ENCODE measurements at regions not wholly inside any gene's neighbourhood (a gene's known extent, or its start where the extent isn't known, plus 50 kb on each side); places are given as distances from the start of the nearest gene placed in this dataset.

DNA sequence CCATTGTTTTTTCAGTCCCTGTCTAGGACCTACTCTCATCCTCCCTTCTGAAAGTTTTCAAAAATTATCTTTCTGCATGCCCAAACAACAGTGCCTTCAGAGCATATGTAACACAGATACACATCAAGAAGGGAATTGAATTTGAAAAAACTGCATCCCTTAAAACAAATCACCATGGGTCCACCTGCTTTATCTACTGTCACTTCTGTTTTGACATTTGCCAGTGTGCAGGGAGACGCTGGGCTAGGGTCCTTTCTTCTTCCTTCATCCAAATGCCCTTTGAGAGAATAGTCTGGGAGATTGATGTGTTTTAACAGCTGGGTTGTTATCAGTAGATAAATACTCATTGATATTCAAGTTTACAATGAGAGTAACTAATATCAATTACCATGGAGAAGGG is 1630.1 kb downstream of the MAT2B start:
- no peak overlapping the region for H3K4me2 ChIP-seq (replicated peaks; ENCODE audit: extremely low read depth, low read length, poor library complexity, severe bottlenecking)
- no peak for DNase-seq
- TF ChIP-seq, protein P1, sequence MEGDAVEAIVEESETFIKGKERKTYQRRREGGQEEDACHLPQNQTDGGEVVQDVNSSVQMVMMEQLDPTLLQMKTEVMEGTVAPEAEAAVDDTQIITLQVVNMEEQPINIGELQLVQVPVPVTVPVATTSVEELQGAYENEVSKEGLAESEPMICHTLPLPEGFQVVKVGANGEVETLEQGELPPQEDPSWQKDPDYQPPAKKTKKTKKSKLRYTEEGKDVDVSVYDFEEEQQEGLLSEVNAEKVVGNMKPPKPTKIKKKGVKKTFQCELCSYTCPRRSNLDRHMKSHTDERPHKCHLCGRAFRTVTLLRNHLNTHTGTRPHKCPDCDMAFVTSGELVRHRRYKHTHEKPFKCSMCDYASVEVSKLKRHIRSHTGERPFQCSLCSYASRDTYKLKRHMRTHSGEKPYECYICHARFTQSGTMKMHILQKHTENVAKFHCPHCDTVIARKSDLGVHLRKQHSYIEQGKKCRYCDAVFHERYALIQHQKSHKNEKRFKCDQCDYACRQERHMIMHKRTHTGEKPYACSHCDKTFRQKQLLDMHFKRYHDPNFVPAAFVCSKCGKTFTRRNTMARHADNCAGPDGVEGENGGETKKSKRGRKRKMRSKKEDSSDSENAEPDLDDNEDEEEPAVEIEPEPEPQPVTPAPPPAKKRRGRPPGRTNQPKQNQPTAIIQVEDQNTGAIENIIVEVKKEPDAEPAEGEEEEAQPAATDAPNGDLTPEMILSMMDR (IDR thresholded peaks at IDR 0.05): no peak
- no peaks in the 10 kb centered on the region for H3K79me2 ChIP-seq (ENCODE audit: insufficient read depth, low read length)
- no peaks in the 10 kb centered on the region for H3K9me3 ChIP-seq (replicated peaks in 1 of 2; ENCODE audit: control insufficient read depth in 1 of 2, insufficient read depth in 1 of 2, low read length in 2 of 2)
- no peak overlapping the region for H2AFZ ChIP-seq (ENCODE audit: insufficient read depth, low read depth, low read length, poor library complexity, severe bottlenecking)
- H4K20me1 ChIP-seq (ENCODE audit: insufficient read depth, low read length): no peaks in the 10 kb centered on the region
- H3K4me3 Mint-ChIP-seq: no peak overlapping the region
- peaks cover 2 to 18% of the 10 kb centered on the region in 2 donors for H3K36me3 Mint-ChIP-seq
- no peaks in the 10 kb centered on the region for H3K27me3 ChIP-seq (ENCODE audit: control insufficient read depth in 2 of 2, insufficient read depth in 2 of 2, low read length in 2 of 2)
- H3K36me3 ChIP-seq (replicated peaks in 1 of 2; ENCODE audit: control insufficient read depth in 1 of 2, insufficient read depth in 2 of 2, low read length in 2 of 2): no peaks in the 10 kb centered on the region
- H3K9ac ChIP-seq (ENCODE audit: insufficient read depth, low read length, poor library complexity, severe bottlenecking): no peak overlapping the region
- no peak overlapping the region for H3K27ac ChIP-seq (ENCODE audit: low read depth in 1 of 2, low read length in 2 of 2)
- peaks cover 8 to 18% of the 10 kb centered on the region in 2 donors for H3K4me1 ChIP-seq (ENCODE audit: control insufficient read depth in 1 of 2, insufficient read depth in 2 of 2, low read length in 2 of 2)
- peaks cover 4 to 16% (median 11%) of the 10 kb centered on the region in 7 donors for H3K9me3 Mint-ChIP-seq
- H3K4me1 Mint-ChIP-seq: peaks cover 10% of the 10 kb centered on the region
- intact Hi-C loops (cut with micrococcal nuclease): loop anchor here in 1 of 2 donors (10.0 kb wide), 1 partner anchor 49 kb away; no protein-coding TSS in a partner anchor
- no CpG with 5 or more reads among the region's 1 CpG for WGBS (ENCODE audit: insufficient coverage)
- no peak overlapping the region for H3K27ac Mint-ChIP-seq
- H3K27me3 Mint-ChIP-seq (ENCODE audit: low read depth in 3 of 3): no peaks in the 10 kb centered on the region
- H3K4me3 ChIP-seq (replicated peaks in 1 of 3; ENCODE audit: low read depth in 2 of 3, low read length in 3 of 3): no peak overlapping the region

DNA sequence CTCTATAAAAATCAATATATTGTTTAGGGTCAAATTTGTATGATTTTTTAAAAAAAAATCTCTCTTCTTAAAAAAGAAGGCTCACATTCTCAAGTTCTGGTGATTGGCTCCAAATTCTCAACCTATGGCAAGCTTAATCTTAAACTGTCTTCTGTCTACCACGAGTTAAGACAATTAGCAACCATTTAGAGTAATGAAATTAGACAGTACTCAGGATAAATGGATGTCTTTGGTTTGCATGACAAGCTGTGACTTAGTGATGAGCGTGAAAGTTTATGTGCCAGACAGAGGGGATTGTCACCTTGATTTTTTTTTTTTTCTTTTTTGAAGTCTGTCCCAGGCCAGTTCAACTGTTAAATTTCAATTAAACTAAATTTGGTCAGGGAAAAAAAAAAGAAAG is 1632.3 kb downstream of the MAT2B start:
- Histone ChIP-seq H3K9ac (ENCODE audit: insufficient read depth, low read length, poor library complexity, severe bottlenecking) (no peak overlapping the region), H3K27ac (ENCODE audit: low read depth in 1 of 2, low read length in 2 of 2) (no peak overlapping the region), H3K9me3 (replicated peaks in 1 of 2; ENCODE audit: control insufficient read depth in 1 of 2, insufficient read depth in 1 of 2, low read length in 2 of 2) (no peaks in the 10 kb centered on the region), H3K4me2 (replicated peaks; ENCODE audit: extremely low read depth, low read length, poor library complexity, severe bottlenecking) (no peak overlapping the region), H3K4me1 (ENCODE audit: control insufficient read depth in 1 of 2, insufficient read depth in 2 of 2, low read length in 2 of 2) (peaks cover 8 to 18% of the 10 kb centered on the region in 2 donors), H2AFZ (ENCODE audit: insufficient read depth, low read depth, low read length, poor library complexity, severe bottlenecking) (no peak overlapping the region), H3K27me3 (ENCODE audit: control insufficient read depth in 2 of 2, insufficient read depth in 2 of 2, low read length in 2 of 2) (no peaks in the 10 kb centered on the region), H3K4me3 (replicated peaks in 1 of 3; ENCODE audit: low read depth in 2 of 3, low read length in 3 of 3) (no peak overlapping the region), H3K79me2 (ENCODE audit: insufficient read depth, low read length) (no peaks in the 10 kb centered on the region), H4K20me1 (ENCODE audit: insufficient read depth, low read length) (no peaks in the 10 kb centered on the region), H3K36me3 (replicated peaks in 1 of 2; ENCODE audit: control insufficient read depth in 1 of 2, insufficient read depth in 2 of 2, low read length in 2 of 2) (no peaks in the 10 kb centered on the region)
- H3K4me1 Mint-ChIP-seq: peaks cover 10% of the 10 kb centered on the region
- H3K27ac Mint-ChIP-seq: no peak overlapping the region
- WGBS (ENCODE audit: insufficient coverage): 100% methylated on average over 1 of the region's 2 CpGs
- no peak for DNase-seq
- H3K4me3 Mint-ChIP-seq: no peak overlapping the region
- intact Hi-C loops (cut with micrococcal nuclease): loop anchor here in 1 of 2 donors (10.0 kb wide), 1 partner anchor 47 kb away; no protein-coding TSS in a partner anchor
- TF ChIP-seq, protein P1 (IDR thresholded peaks at IDR 0.05): no peak
- H3K9me3 Mint-ChIP-seq: peaks cover 0 to 11% (median 7%) of the 10 kb centered on the region in 7 donors
- H3K36me3 Mint-ChIP-seq: peaks cover 2 to 16% of the 10 kb centered on the region in 2 donors
- H3K27me3 Mint-ChIP-seq (ENCODE audit: low read depth in 3 of 3): no peaks in the 10 kb centered on the region

Data from CD14-positive monocyte (primary cell).